Chondrocyte (in vitro differentiated cells): ENCODE measurements at regions not wholly inside any gene's neighbourhood (a gene's known extent, or its start where the extent isn't known, plus 50 kb on each side); places are given as distances from the start of the nearest gene placed in this dataset.

Experiments used
- DNase-seq: peaks from one replicate; pipeline ENCODE4 v3.0.0; 2021; ENCODE audit warnings: mixed read lengths, low spot score
- H3K27ac Mint-ChIP-seq: one replicate; pipeline ENCODE4 v1.8.0; 2021; ENCODE audit warnings: mild to moderate bottlenecking, moderate library complexity, mixed read lengths; ENCODE audit not compliant: unreplicated experiment
- H3K27me3 Mint-ChIP-seq: 2 replicates; pipeline ENCODE4 v1.8.0; 2021; ENCODE audit warnings: low read depth, mixed read lengths
- H3K36me3 Mint-ChIP-seq: 2 replicates; pipeline ENCODE4 v1.8.0; 2021; ENCODE audit warnings: low read depth, mixed read lengths
- H3K4me1 Mint-ChIP-seq: 2 replicates; pipeline ENCODE4 v1.8.0; 2021; ENCODE audit warnings: low read depth, mild to moderate bottlenecking, mixed read lengths
- H3K4me3 Mint-ChIP-seq: one replicate; pipeline ENCODE4 v1.8.0; 2021; ENCODE audit warnings: mild to moderate bottlenecking, moderate library complexity, mixed read lengths; ENCODE audit not compliant: unreplicated experiment
- H3K9me3 Mint-ChIP-seq: 2 replicates; pipeline ENCODE4 v1.8.0; 2021; ENCODE audit warnings: low read depth, mixed read lengths
- CTCF ChIP-seq: fragments of 200-600 bp; sonication (generic); IDR thresholded peaks from 2 replicates; pipeline ENCODE4 v1.5.0; 2021; ENCODE audit warnings: antibody characterized with exemption, mild to moderate bottlenecking, moderate library complexity

- Mint-ChIP-seq H3K36me3 (no peaks in the 10 kb centered on the region), H3K4me3 (no peak overlapping the region), H3K27me3 (peaks cover 19% of the 10 kb centered on the region), H3K4me1 (no peaks in the 10 kb centered on the region), H3K9me3 (peaks cover 6% of the 10 kb centered on the region), H3K27ac (no peak overlapping the region)
- no peak for TF ChIP-seq CTCF
- DNase-seq = no peak
Measured at GRCh38 chr1:78227705-78228635, 182.2 kb downstream of the GIPC2 start.

GRCh38 chr1:78229344-78229743 lies 183.6 kb downstream of the GIPC2 start:
- Mint-ChIP-seq H3K27ac (no peak overlapping the region), H3K27me3 (peaks cover 18% of the 10 kb centered on the region), H3K9me3 (peaks cover 6% of the 10 kb centered on the region), H3K36me3 (no peaks in the 10 kb centered on the region), H3K4me3 (no peak overlapping the region), H3K4me1 (no peaks in the 10 kb centered on the region)
- TF ChIP-seq CTCF = no peak
- DNase-seq = no peak

- no peak for TF ChIP-seq CTCF
- H3K36me3 Mint-ChIP-seq = no peaks in the 10 kb centered on the region
- peaks cover 19% of the 10 kb centered on the region for H3K27me3 Mint-ChIP-seq
- no peak overlapping the region for H3K27ac Mint-ChIP-seq
- H3K9me3 Mint-ChIP-seq = peaks cover 6% of the 10 kb centered on the region
- no peaks in the 10 kb centered on the region for H3K4me1 Mint-ChIP-seq
- DNase-seq = no peak
- H3K4me3 Mint-ChIP-seq = no peak overlapping the region
Measured at GRCh38 chr1:78231477-78231876, 185.7 kb downstream of the GIPC2 start.

GRCh38 chr1:78231894-78232293 lies 186.1 kb downstream of the GIPC2 start:
- no peak for DNase-seq
- H3K27ac Mint-ChIP-seq = no peak overlapping the region
- no peaks in the 10 kb centered on the region for H3K36me3 Mint-ChIP-seq
- no peak overlapping the region for H3K4me3 Mint-ChIP-seq
- no peak for TF ChIP-seq CTCF
- H3K9me3 Mint-ChIP-seq = peaks cover 6% of the 10 kb centered on the region
- no peaks in the 10 kb centered on the region for H3K4me1 Mint-ChIP-seq
- H3K27me3 Mint-ChIP-seq = peaks cover 19% of the 10 kb centered on the region

- no peak overlapping the region for H3K27ac Mint-ChIP-seq
- DNase-seq = no peak
- no peak for TF ChIP-seq CTCF
- H3K9me3 Mint-ChIP-seq = no peaks in the 10 kb centered on the region
- peaks cover 19% of the 10 kb centered on the region for H3K27me3 Mint-ChIP-seq
- H3K4me3 Mint-ChIP-seq = no peak overlapping the region
- no peaks in the 10 kb centered on the region for H3K36me3 Mint-ChIP-seq
- no peaks in the 10 kb centered on the region for H3K4me1 Mint-ChIP-seq
Measured at GRCh38 chr1:78232630-78233029, 186.9 kb downstream of the GIPC2 start.
